ENCODE measurements at regions not wholly inside any gene's neighbourhood (a gene's known extent, or its start where the extent isn't known, plus 50 kb on each side); places are given as distances from the start of the nearest gene placed in this dataset.

GRCh38 chr3:20865803-20866202 lies 679.8 kb upstream of the SGO1 start:
- TF ChIP-seq CTCF (IDR thresholded peaks at IDR 0.05 in 2 of 3, conservative IDR thresholded peaks at IDR 0.05 in 1 of 3; ENCODE audit: borderline replicate concordance in 1 of 3, insufficient read depth in 1 of 3, low read depth in 2 of 3, low read length in 2 of 3), result no peak
- TF ChIP-seq EZH2 (IDR thresholded peaks at IDR 0.05), result no peak
- no peak for TF ChIP-seq REST (IDR thresholded peaks at IDR 0.05; ENCODE audit: low read depth)
- TF ChIP-seq POLR2A (IDR thresholded peaks at IDR 0.05; ENCODE audit: borderline replicate concordance, extremely low read depth, insufficient read depth, insufficient read length), result no peak
- no peak for TF ChIP-seq FOSL1 (IDR thresholded peaks at IDR 0.05; ENCODE audit: low read depth)
- TF ChIP-seq EGR1 (IDR thresholded peaks at IDR 0.05; ENCODE audit: low read depth), result no peak
- TF ChIP-seq CEBPB (IDR thresholded peaks at IDR 0.05; ENCODE audit: low read depth), result no peak
- no peak for TF ChIP-seq POLR2AphosphoS5 (IDR thresholded peaks at IDR 0.05; ENCODE audit: low read depth, low read length)
- TF ChIP-seq RAD21 (IDR thresholded peaks at IDR 0.05; ENCODE audit: low read depth), result no peak

All from HCT116 (cell line).